ENCODE measurements at regions not wholly inside any gene's neighbourhood (a gene's known extent, or its start where the extent isn't known, plus 50 kb on each side); places are given as distances from the start of the nearest gene placed in this dataset.

- Histone ChIP-seq H3K4me3 (no peak overlapping the region), H3K36me3 (no peaks in the 10 kb centered on the region), H3K9me3 (no peaks in the 10 kb centered on the region), H3K4me1 (peaks cover 9 to 20% (median 16%) of the 10 kb centered on the region in 4 donors), H3K27ac (no peak overlapping the region), H3K27me3 (no peaks in the 10 kb centered on the region)
- no peak for TF ChIP-seq POLR2A (IDR thresholded peaks at IDR 0.05)
- no peak for TF ChIP-seq CTCF (IDR thresholded peaks at IDR 0.05)
- no peak for TF ChIP-seq EP300 (IDR thresholded peaks at IDR 0.05)
- TF ChIP-seq POLR2AphosphoS5 (IDR thresholded peaks at IDR 0.05): no peak
- ATAC-seq (ENCODE audit: low FRiP score in 2 of 2): no peak
- no peak for DNase-seq
- 76 to 83% methylated on average over 3 of the region's 3 CpGs for WGBS, 2 donors
Measured at GRCh38 chr6:150713931-150714330, 114.2 kb downstream of the PLEKHG1 start.

- no peak for ATAC-seq (ENCODE audit: low FRiP score in 2 of 2)
- Histone ChIP-seq H3K9me3 (no peaks in the 10 kb centered on the region), H3K27me3 (no peaks in the 10 kb centered on the region), H3K4me3 (no peak overlapping the region), H3K27ac (no peak overlapping the region), H3K4me1 (peaks cover 9 to 25% (median 17%) of the 10 kb centered on the region in 4 donors), H3K36me3 (no peaks in the 10 kb centered on the region)
- DNase-seq: no peak
- WGBS, 2 donors: 88 to 91% methylated on average over 7 of the region's 7 CpGs
- TF ChIP-seq POLR2A (IDR thresholded peaks at IDR 0.05): no peak
- no peak for TF ChIP-seq POLR2AphosphoS5 (IDR thresholded peaks at IDR 0.05)
- no peak for TF ChIP-seq CTCF (IDR thresholded peaks at IDR 0.05)
- no peak for TF ChIP-seq EP300 (IDR thresholded peaks at IDR 0.05)
Measured at GRCh38 chr6:150715133-150715532, 115.4 kb downstream of the PLEKHG1 start.

- peaks cover 3 to 29% (median 20%) of the 10 kb centered on the region in 4 donors for H3K4me1 ChIP-seq
- H3K36me3 ChIP-seq: no peaks in the 10 kb centered on the region
- TF ChIP-seq POLR2A (IDR thresholded peaks at IDR 0.05) (no peak), POLR2AphosphoS5 (IDR thresholded peaks at IDR 0.05) (peak; percentile 44 to 55), CTCF (IDR thresholded peaks at IDR 0.05) (no peak), EP300 (IDR thresholded peaks at IDR 0.05) (peak in 3 of 4 donors; percentile 25 to 59 (median 50))
- no peaks in the 10 kb centered on the region for H3K9me3 ChIP-seq
- no peak overlapping the region for H3K4me3 ChIP-seq
- WGBS, 2 donors: 67 to 68% methylated on average over 8 of the region's 8 CpGs
- peak; percentile 43 to 78 for ATAC-seq (ENCODE audit: low FRiP score in 2 of 2)
- H3K27me3 ChIP-seq: no peaks in the 10 kb centered on the region
- no peak overlapping the region for H3K27ac ChIP-seq
- DNase-seq: peak in 1 of 2 donors; percentile 78
Measured at GRCh38 chr6:150717419-150717818, 117.7 kb downstream of the PLEKHG1 start.

- DNase-seq (no peak), ATAC-seq (ENCODE audit: low FRiP score in 2 of 2) (no peak)
- no peak overlapping the region for H3K27ac ChIP-seq
- H3K4me1 ChIP-seq: peaks cover 3 to 25% (median 18%) of the 10 kb centered on the region in 4 donors
- TF ChIP-seq EP300 (IDR thresholded peaks at IDR 0.05): no peak
- no peak for TF ChIP-seq POLR2A (IDR thresholded peaks at IDR 0.05)
- TF ChIP-seq CTCF (IDR thresholded peaks at IDR 0.05): no peak
- no peak for TF ChIP-seq POLR2AphosphoS5 (IDR thresholded peaks at IDR 0.05)
- no peaks in the 10 kb centered on the region for H3K27me3 ChIP-seq
- no peaks in the 10 kb centered on the region for H3K9me3 ChIP-seq
- WGBS, 2 donors: 77 to 82% methylated on average over 7 of the region's 7 CpGs
- no peaks in the 10 kb centered on the region for H3K36me3 ChIP-seq
- no peak overlapping the region for H3K4me3 ChIP-seq
Measured at GRCh38 chr6:150719099-150719766, 119.5 kb downstream of the PLEKHG1 start.

GRCh38 chr6:150719831-150720230 is 120.1 kb downstream of the PLEKHG1 start:
- WGBS, 2 donors: 0 to 71% methylated on average over 1 of the region's 1 CpG
- H3K4me1 ChIP-seq: peaks cover 3 to 25% (median 18%) of the 10 kb centered on the region in 4 donors
- H3K27me3 ChIP-seq: no peaks in the 10 kb centered on the region
- DNase-seq (no peak), ATAC-seq (ENCODE audit: low FRiP score in 2 of 2) (no peak)
- no peaks in the 10 kb centered on the region for H3K36me3 ChIP-seq
- H3K4me3 ChIP-seq: no peak overlapping the region
- peak overlapping the region in 2 of 4 donors; percentile 46 to 57 for H3K27ac ChIP-seq
- no peak for TF ChIP-seq POLR2A (IDR thresholded peaks at IDR 0.05)
- TF ChIP-seq EP300 (IDR thresholded peaks at IDR 0.05): no peak
- TF ChIP-seq CTCF (IDR thresholded peaks at IDR 0.05): no peak
- no peak for TF ChIP-seq POLR2AphosphoS5 (IDR thresholded peaks at IDR 0.05)
- H3K9me3 ChIP-seq: no peaks in the 10 kb centered on the region
